ENCODE measurements at regions not wholly inside any gene's neighbourhood (a gene's known extent, or its start where the extent isn't known, plus 50 kb on each side); places are given as distances from the start of the nearest gene placed in this dataset.
"Not testable (repeated sequence)": the region's sequence is repeated elsewhere in the genome, so short reads cannot be mapped to it uniquely, and the experiment has no call there.

- no peak for DNase-seq
Measured at GRCh38 chr14:29392287-29392686, 535.4 kb downstream of the PRKD1 start.

- no peak for DNase-seq
Measured at GRCh38 chr14:29403091-29403490, 524.6 kb downstream of the PRKD1 start.

- DNase-seq, result no peak
Measured at GRCh38 chr14:29410581-29410980, 517.1 kb downstream of the PRKD1 start.

- DNase-seq, result not testable (repeated sequence)
Measured at GRCh38 chr14:29414931-29415330, 512.7 kb downstream of the PRKD1 start.

GRCh38 chr14:29419736-29420135 lies 507.9 kb downstream of the PRKD1 start:
- no peak for DNase-seq

- no peak for DNase-seq
Measured at GRCh38 chr14:29421156-29421728, 506.4 kb downstream of the PRKD1 start.

GRCh38 chr14:29425705-29426482 lies 501.8 kb downstream of the PRKD1 start:
- DNase-seq, result no peak

GRCh38 chr14:29442696-29443095 lies 485.0 kb downstream of the PRKD1 start:
- no peak for DNase-seq

GRCh38 chr14:29444216-29444615 lies 483.4 kb downstream of the PRKD1 start:
- DNase-seq, result no peak

- DNase-seq, result no peak
Measured at GRCh38 chr14:29444805-29445204, 482.8 kb downstream of the PRKD1 start.

- DNase-seq, result no peak
Measured at GRCh38 chr14:29446971-29447370, 480.7 kb downstream of the PRKD1 start.

GRCh38 chr14:29451941-29452340 lies 475.7 kb downstream of the PRKD1 start:
- no peak for DNase-seq

GRCh38 chr14:29453045-29453444 lies 474.6 kb downstream of the PRKD1 start:
- no peak for DNase-seq

GRCh38 chr14:29454026-29454693 lies 473.5 kb downstream of the PRKD1 start:
- no peak for DNase-seq

GRCh38 chr14:29458547-29458946 lies 469.1 kb downstream of the PRKD1 start:
- no peak for DNase-seq

GRCh38 chr14:29459531-29459930 lies 468.1 kb downstream of the PRKD1 start:
- no peak for DNase-seq

GRCh38 chr14:29459969-29460560 lies 467.6 kb downstream of the PRKD1 start:
- DNase-seq, result no peak

- DNase-seq, result no peak
Measured at GRCh38 chr14:29461101-29461500, 466.5 kb downstream of the PRKD1 start.

GRCh38 chr14:29461506-29461905 lies 466.1 kb downstream of the PRKD1 start:
- DNase-seq, result no peak

- no peak for DNase-seq
Measured at GRCh38 chr14:29462321-29462720, 465.3 kb downstream of the PRKD1 start.

GRCh38 chr14:29462772-29463171 lies 464.9 kb downstream of the PRKD1 start:
- no peak for DNase-seq

GRCh38 chr14:29463727-29464395 lies 463.8 kb downstream of the PRKD1 start:
- no peak for DNase-seq

- DNase-seq, result no peak
Measured at GRCh38 chr14:29465095-29465494, 462.6 kb downstream of the PRKD1 start.

Measured in stimulated activated CD8-positive, alpha-beta memory T cell treated with anti-CD3 and anti-CD28 coated beads, Interleukin-4, amount 100 ng/mL, for 48 hours (primary cell).